Duodenal mucosa (tissue), 2 donors: ENCODE measurements at regions not wholly inside any gene's neighbourhood (a gene's known extent, or its start where the extent isn't known, plus 50 kb on each side); places are given as distances from the start of the nearest gene placed in this dataset.
"Not testable (repeated sequence)": the region's sequence is repeated elsewhere in the genome, so short reads cannot be mapped to it uniquely, and the experiment has no call there.

Experiments used
- H3K27ac ChIP-seq: one replicate; pipeline ENCODE4 v1.7.0; 2013; ENCODE audit warnings: low read depth, low read length
- H3K27me3 ChIP-seq, 2 donors: one replicate each; pipeline ENCODE4 v1.7.0; 2013; ENCODE audit warnings: low read length in 2 of 2, control low read depth in 1 of 2; ENCODE audit not compliant: insufficient read depth in 2 of 2, control insufficient read depth in 1 of 2
- H3K36me3 ChIP-seq, 2 donors: one replicate each; pipeline ENCODE4 v1.7.0; 2013; ENCODE audit warnings: low read length in 2 of 2, control low read depth in 1 of 2; ENCODE audit not compliant: insufficient read depth in 2 of 2, control insufficient read depth in 1 of 2
- H3K4me1 ChIP-seq, 2 donors: one replicate each; pipeline ENCODE4 v1.7.0; 2013; ENCODE audit warnings: low read length in 2 of 2, control low read depth in 1 of 2; ENCODE audit not compliant: insufficient read depth in 2 of 2, control insufficient read depth in 1 of 2
- H3K4me3 ChIP-seq, 2 donors: one replicate each; pipeline ENCODE4 v1.7.0; 2013; ENCODE audit warnings: low read length in 2 of 2, low read depth in 1 of 2
- H3K9ac ChIP-seq, 2 donors: one replicate each; pipeline ENCODE4 v1.7.0; 2013; ENCODE audit warnings: low read length in 2 of 2, low read depth in 1 of 2
- H3K9me3 ChIP-seq, 2 donors: one replicate each; pipeline ENCODE4 v1.7.0; 2013; ENCODE audit warnings: low read length in 2 of 2, control low read depth in 1 of 2; ENCODE audit not compliant: control insufficient read depth in 1 of 2

- Histone ChIP-seq H3K9me3 (no peaks in the 10 kb centered on the region), H3K27me3 (no peaks in the 10 kb centered on the region), H3K9ac (no peak overlapping the region), H3K27ac (no peak overlapping the region), H3K36me3 (no peaks in the 10 kb centered on the region), H3K4me3 (no peak overlapping the region), H3K4me1 (no peaks in the 10 kb centered on the region)
Observed at GRCh38 chr12:19659086-19659485, 219.8 kb downstream of the AEBP2 start.

- H3K27me3 ChIP-seq = no peaks in the 10 kb centered on the region
- H3K9me3 ChIP-seq = no peaks in the 10 kb centered on the region
- no peak overlapping the region for H3K4me3 ChIP-seq
- no peaks in the 10 kb centered on the region for H3K4me1 ChIP-seq
- H3K36me3 ChIP-seq = no peaks in the 10 kb centered on the region
- H3K27ac ChIP-seq = no peak overlapping the region
- H3K9ac ChIP-seq = no peak overlapping the region
Observed at GRCh38 chr12:19659501-19659900, 220.2 kb downstream of the AEBP2 start.

- no peaks in the 10 kb centered on the region for H3K36me3 ChIP-seq
- no peaks in the 10 kb centered on the region for H3K4me1 ChIP-seq
- H3K9me3 ChIP-seq = no peaks in the 10 kb centered on the region
- H3K27ac ChIP-seq = no peak overlapping the region
- H3K9ac ChIP-seq = no peak overlapping the region
- H3K27me3 ChIP-seq = no peaks in the 10 kb centered on the region
- H3K4me3 ChIP-seq = no peak overlapping the region
Observed at GRCh38 chr12:19665121-19665900, 226.0 kb downstream of the AEBP2 start.

GRCh38 chr12:19666070-19666469 lies 226.8 kb downstream of the AEBP2 start:
- Histone ChIP-seq H3K9ac (no peak overlapping the region), H3K4me1 (no peaks in the 10 kb centered on the region), H3K27ac (no peak overlapping the region), H3K36me3 (no peaks in the 10 kb centered on the region), H3K27me3 (no peaks in the 10 kb centered on the region), H3K9me3 (no peaks in the 10 kb centered on the region), H3K4me3 (no peak overlapping the region)

GRCh38 chr12:19669793-19670192 lies 230.5 kb downstream of the AEBP2 start:
- no peak overlapping the region for H3K27ac ChIP-seq
- H3K9me3 ChIP-seq = no peaks in the 10 kb centered on the region
- no peak overlapping the region for H3K9ac ChIP-seq
- no peak overlapping the region for H3K4me3 ChIP-seq
- no peaks in the 10 kb centered on the region for H3K36me3 ChIP-seq
- no peaks in the 10 kb centered on the region for H3K4me1 ChIP-seq
- no peaks in the 10 kb centered on the region for H3K27me3 ChIP-seq

- Histone ChIP-seq H3K36me3 (no peaks in the 10 kb centered on the region), H3K9me3 (no peaks in the 10 kb centered on the region)
Observed at GRCh38 chr12:19671695-19672094, 232.4 kb downstream of the AEBP2 start.

GRCh38 chr12:19674437-19674836 lies 235.1 kb downstream of the AEBP2 start:
- Histone ChIP-seq H3K4me1 (no peaks in the 10 kb centered on the region), H3K36me3 (no peaks in the 10 kb centered on the region), H3K27ac (no peak overlapping the region), H3K9me3 (no peaks in the 10 kb centered on the region), H3K27me3 (no peaks in the 10 kb centered on the region), H3K9ac (no peak overlapping the region), H3K4me3 (no peak overlapping the region)

More at GRCh38 chr12:19671695-19672094, 232.4 kb downstream of the AEBP2 start:
- Histone ChIP-seq H3K4me1 (no peaks in the 10 kb centered on the region), H3K9ac (no peak overlapping the region), H3K27ac (no peak overlapping the region), H3K4me3 (no peak overlapping the region), H3K27me3 (no peaks in the 10 kb centered on the region)

- H3K9ac ChIP-seq = no peak overlapping the region
- no peaks in the 10 kb centered on the region for H3K27me3 ChIP-seq
- H3K27ac ChIP-seq = no peak overlapping the region
- H3K4me3 ChIP-seq = no peak overlapping the region
- H3K36me3 ChIP-seq = no peaks in the 10 kb centered on the region
- no peaks in the 10 kb centered on the region for H3K4me1 ChIP-seq
- no peaks in the 10 kb centered on the region for H3K9me3 ChIP-seq
Observed at GRCh38 chr12:19675361-19675760, 236.1 kb downstream of the AEBP2 start.

GRCh38 chr12:19678501-19678900 lies 239.2 kb downstream of the AEBP2 start:
- H3K27ac ChIP-seq, H3K9ac ChIP-seq, H3K4me1 ChIP-seq, H3K27me3 ChIP-seq, H3K36me3 ChIP-seq, H3K4me3 ChIP-seq, H3K9me3 ChIP-seq: not testable (repeated sequence)

- Histone ChIP-seq H3K9me3 (no peaks in the 10 kb centered on the region), H3K4me1 (no peaks in the 10 kb centered on the region), H3K9ac (no peak overlapping the region), H3K4me3 (no peak overlapping the region), H3K27ac (no peak overlapping the region), H3K27me3 (no peaks in the 10 kb centered on the region), H3K36me3 (no peaks in the 10 kb centered on the region)
Observed at GRCh38 chr12:19681007-19681406, 241.7 kb downstream of the AEBP2 start.
